HG02840 (cell line): ENCODE measurements at regions not wholly inside any gene's neighbourhood (a gene's known extent, or its start where the extent isn't known, plus 50 kb on each side); places are given as distances from the start of the nearest gene placed in this dataset.

ENCODE experiments used
- ATAC-seq: cut with Tn5 transposase; IDR thresholded peaks from one replicate; pipeline ENCODE4 v1.9.1; 2021; ENCODE audit warnings: mild to moderate bottlenecking, moderate library complexity, moderate number of reproducible peaks; ENCODE audit not compliant: unreplicated experiment, low FRiP score

- no peak for ATAC-seq
These were observed 137.0 kb upstream of the DPT start for GRCh38 chr1:168865850-168866620.

GRCh38 chr1:168867941-168868634 lies 139.1 kb upstream of the DPT start:
- no peak for ATAC-seq

GRCh38 chr1:168871531-168871930 lies 142.5 kb upstream of the DPT start:
- ATAC-seq = no peak

- ATAC-seq = no peak
These were observed 146.8 kb upstream of the DPT start for GRCh38 chr1:168875831-168876230.

GRCh38 chr1:168876830-168877229 lies 147.8 kb upstream of the DPT start:
- no peak for ATAC-seq

- no peak for ATAC-seq
These were observed 151.1 kb upstream of the DPT start for GRCh38 chr1:168879896-168880734.

GRCh38 chr1:168881656-168882260 lies 152.8 kb upstream of the DPT start:
- no peak for ATAC-seq

- no peak for ATAC-seq
These were observed 158.4 kb upstream of the DPT start for GRCh38 chr1:168887381-168887780.

- no peak for ATAC-seq
These were observed 159.4 kb upstream of the DPT start for GRCh38 chr1:168888418-168888817.

GRCh38 chr1:168892931-168893330 lies 163.9 kb upstream of the DPT start:
- no peak for ATAC-seq

GRCh38 chr1:168893359-168893801 lies 164.4 kb upstream of the DPT start:
- ATAC-seq = no peak

GRCh38 chr1:168894397-168894903 lies 165.4 kb upstream of the DPT start:
- no peak for ATAC-seq

GRCh38 chr1:168897249-168897648 lies 168.2 kb upstream of the DPT start:
- ATAC-seq = no peak

GRCh38 chr1:168903237-168903830 lies 174.3 kb upstream of the DPT start:
- ATAC-seq = no peak

GRCh38 chr1:168905633-168906032 lies 176.6 kb upstream of the DPT start:
- ATAC-seq = no peak

- no peak for ATAC-seq
These were observed 177.4 kb upstream of the DPT start for GRCh38 chr1:168906367-168906766.

GRCh38 chr1:168907053-168907452 lies 178.0 kb upstream of the DPT start:
- no peak for ATAC-seq

- ATAC-seq = no peak
These were observed 178.9 kb upstream of the DPT start for GRCh38 chr1:168907786-168908348.

- ATAC-seq = no peak
These were observed 181.4 kb upstream of the DPT start for GRCh38 chr1:168910403-168910802.

GRCh38 chr1:168911370-168911769 lies 182.4 kb upstream of the DPT start:
- ATAC-seq = no peak
